ENCODE measurements at regions not wholly inside any gene's neighbourhood (a gene's known extent, or its start where the extent isn't known, plus 50 kb on each side); places are given as distances from the start of the nearest gene placed in this dataset.

DNA sequence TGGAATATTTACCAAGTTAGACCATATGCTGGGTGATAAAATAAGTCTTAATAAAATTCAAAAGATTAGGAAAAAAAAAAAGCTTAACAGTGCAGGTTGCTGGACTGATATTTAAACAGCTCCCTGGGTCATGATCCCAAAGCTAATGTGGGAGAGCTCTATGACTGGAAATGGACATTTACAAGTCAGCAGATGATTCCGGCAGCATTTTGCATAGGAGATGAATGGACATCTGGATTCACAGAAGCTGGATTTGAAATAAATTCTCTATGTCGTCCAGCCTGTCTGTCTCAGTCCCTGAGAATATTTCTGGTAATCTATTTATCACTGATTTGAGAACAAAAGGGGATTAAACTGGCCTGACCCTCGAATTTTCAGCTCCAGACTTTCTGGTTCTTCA lies 52.3 kb upstream of the KLHL25 start:
- intact Hi-C loops (cut with micrococcal nuclease), result no loop called here

DNA sequence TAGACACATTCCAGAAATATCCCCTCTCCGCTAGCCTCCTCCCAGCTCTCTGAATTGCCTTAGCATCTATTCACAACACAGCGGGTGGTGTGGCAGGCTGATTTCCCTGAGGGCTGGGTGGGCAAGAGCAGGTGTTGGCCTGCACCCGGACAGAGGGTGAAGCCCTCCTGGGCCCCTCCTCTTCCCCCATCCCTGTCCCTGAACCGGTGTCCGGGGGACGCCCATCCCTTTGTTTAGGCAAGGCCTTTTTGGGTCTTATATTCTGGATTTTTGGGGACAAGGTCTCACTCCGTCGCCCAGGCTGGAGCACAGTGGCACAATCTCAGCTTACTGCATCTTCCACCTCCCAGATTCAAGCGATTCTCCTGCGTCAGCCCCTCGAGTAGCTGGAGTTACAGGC lies 55.2 kb upstream of the KLHL25 start:
- intact Hi-C loops (cut with micrococcal nuclease), result loop anchor here (10.0 kb wide), 3 partner anchors 375 to 1755 kb away; no protein-coding TSS in a partner anchor

DNA sequence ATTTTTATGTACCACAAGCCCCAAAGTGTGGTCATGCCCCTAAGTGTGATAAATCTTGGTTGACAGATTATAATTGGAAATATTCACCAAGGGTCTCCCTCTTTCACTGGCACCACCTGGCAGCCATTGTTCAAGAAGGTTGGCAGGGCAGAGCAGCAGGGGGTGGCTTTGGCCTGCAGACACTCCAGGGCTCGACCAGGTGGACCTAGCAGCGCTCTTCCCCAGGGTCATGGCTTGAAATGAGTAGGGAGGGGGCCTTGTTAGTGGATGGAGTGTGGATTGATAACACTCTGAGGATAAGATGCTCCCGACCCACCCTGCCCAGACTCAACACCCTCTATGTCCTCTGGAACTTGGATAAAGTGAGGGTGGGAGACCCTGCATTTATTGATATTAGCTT lies 58.2 kb upstream of the KLHL25 start:
- intact Hi-C loops (cut with micrococcal nuclease), result loop anchor here (10.0 kb wide), 3 partner anchors 372 to 1752 kb away; no protein-coding TSS in a partner anchor

DNA sequence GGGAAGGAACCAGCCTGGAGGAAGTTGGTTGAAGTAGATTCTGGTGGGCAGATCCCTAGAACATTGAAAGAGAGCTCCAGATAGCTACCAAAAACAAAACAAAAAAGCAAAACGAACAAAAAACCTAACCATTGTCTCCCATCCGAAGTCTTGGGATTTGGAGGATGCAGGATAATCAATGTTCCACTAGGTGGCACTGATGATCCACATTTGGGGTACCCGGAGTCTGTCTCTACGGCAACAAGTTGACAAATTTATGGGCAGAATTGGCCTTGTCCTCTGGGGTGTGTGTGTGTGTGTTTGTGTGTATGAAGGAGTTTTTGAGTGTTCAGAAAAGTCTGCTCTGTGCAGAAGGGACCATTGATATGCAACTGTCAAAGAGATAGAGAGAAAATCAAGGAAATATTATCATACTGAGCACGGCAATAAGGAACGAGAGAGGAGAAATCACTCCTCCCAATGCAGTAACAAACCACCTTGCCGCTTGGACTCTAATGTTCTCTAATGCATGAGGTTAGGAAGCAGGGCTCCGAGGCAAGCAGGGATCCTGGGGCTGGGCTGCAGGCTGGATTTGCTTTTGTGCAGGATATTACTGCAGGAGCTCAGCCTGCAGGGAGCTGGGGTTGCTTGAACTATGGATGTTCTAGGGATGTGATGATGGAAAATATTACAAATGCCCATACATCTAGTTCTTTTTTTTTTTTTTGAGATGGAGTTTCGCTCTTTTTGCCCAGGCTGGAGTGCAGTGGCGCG lies 59.8 kb upstream of the KLHL25 start:
- intact Hi-C loops (cut with micrococcal nuclease), result loop anchor here (10.0 kb wide), 3 partner anchors 370 to 1750 kb away; no protein-coding TSS in a partner anchor

DNA sequence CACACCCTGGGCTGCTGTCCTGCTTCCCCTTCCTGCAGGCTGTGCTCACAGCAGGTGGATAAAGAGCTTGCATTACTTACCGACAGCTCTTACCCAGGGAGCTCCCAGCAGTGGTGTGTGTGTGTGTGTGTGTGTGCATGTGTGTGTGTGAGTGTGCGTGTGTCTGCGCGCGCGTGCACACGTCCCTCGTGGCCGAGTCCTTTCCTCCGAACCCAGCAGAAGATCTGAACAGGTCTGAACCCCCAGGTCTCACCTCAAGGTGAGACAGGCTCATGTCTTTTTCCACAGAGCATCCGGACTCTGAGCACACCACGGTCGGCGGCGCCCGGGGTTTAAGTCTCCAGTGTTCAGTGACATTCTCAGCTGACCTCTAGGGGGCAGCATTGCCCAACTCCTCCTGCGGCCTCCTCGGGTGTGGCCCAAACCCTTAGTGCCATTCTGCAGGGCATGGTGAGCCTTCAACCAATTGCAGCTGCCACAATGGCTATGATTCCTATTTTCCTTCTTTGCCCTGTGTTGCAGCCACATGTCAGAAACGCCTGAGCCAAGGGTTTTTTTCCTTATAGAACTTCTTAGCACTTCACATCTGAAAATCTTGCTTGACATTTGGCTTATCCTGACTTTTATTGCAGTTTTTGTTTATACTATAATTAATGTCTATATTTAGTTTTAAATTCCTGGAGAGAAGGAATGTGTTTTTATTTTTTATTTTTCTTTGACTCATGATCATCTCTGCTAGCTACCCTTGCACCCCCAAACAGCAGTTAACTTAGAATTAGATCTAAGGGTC lies 64.1 kb upstream of the KLHL25 start:
- intact Hi-C loops (cut with micrococcal nuclease), result loop anchor here (10.0 kb wide), 3 partner anchors 366 to 1746 kb away; no protein-coding TSS in a partner anchor

DNA sequence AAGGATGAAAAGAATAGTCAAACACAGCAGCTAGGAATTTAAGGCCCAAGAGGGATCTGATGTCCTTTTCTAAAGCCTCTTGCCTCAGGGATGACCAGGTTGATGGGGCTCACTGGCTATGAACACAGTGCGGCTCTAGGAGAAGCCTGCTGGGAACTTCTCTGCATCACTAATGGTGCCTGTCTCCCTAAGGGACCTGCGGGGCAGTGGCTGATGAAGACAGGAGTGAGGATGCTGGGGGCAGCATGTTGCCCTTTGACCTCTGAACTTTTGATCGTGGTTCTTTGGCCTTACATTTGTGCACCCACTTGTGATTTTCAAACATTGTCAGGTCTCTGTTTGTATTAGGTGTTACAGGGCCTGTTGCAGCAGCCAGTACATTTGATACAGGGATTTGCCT lies 64.9 kb upstream of the KLHL25 start:
- intact Hi-C loops (cut with micrococcal nuclease), result loop anchor here (10.0 kb wide), 3 partner anchors 365 to 1745 kb away; no protein-coding TSS in a partner anchor

DNA sequence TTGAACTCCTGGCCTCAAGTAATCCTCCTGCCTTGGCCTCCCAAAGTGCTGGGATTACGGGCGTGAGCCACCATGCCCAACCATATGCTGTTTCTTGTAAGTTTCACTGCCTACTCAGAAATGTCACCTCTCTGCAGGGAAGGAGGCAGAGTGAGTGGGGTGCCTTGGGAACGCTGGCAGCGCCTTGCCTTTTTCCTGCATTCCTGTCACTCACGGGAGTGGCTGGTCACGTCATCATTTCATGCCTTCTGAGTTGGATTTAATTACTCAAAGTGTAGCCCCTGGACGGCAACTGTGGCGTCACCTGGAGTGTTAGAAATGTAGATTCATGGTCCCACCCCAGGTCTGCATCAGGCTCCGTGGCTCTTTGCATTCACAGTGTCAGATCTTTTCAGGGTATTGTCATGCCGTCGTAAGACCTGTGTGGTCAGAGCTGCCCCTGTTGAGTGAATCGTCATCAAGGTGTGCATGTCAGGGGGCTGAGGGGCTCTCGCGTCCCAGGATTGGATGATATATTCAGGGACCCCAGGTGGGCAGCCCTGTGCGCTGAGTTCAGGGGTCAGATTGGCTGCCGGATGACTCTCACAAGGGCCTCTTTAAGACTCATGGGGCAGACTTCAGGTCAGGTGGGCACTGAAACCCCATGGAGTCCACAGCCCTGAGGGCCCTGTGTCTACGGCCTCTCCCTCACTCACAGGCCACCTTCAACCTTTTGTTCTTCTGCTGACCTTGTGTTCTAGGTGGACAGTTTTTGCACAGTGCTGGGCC lies 65.9 kb upstream of the KLHL25 start:
- intact Hi-C loops (cut with micrococcal nuclease), result no loop called here

DNA sequence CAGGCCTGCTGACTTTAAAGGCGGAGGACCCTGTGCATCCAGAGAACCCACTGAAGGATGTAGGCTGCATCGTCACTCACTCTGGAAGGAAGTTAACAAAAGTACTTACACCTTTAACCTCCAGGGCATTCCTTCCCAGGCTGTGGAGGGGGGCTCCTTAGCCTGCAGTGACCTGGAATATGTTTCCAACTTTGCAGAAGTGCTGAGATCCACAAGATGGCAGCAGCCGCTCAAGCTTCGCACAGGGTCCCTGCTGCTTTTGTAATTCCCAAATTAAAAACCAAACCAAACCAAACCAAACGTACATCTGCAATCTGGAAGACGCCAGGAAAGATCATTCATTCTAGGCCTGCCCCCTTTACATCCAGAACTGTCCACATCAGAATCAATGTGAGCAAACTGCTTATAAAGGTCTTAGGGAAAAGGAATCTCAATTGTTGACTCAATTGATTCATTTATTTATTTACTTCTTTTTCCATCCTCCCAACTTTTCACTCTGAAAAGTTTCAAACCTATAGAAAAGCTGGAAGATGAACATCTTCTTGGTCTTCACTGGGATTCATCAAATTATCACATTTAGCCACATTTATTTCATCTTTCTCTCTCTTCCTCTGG lies 70.5 kb upstream of the KLHL25 start:
- intact Hi-C loops (cut with micrococcal nuclease), result no loop called here

DNA sequence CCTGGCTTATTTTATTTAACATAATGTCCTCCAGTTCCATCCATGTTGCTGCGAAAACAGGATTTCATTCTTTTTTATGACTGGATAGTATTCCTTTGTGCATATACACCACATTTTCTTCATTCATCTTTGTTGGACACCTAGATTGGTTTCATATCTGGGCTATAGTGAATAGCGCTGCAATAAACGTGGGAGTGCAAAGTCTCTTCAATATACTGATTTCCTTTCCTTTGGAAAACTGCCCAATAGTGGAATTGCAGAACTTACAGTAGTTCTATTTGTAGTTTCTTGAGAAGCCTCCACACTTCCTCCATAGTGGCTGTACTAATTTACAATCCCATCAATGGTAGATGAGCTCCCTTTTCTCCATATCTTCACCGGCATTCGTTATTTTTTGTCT lies 72.5 kb upstream of the KLHL25 start:
- intact Hi-C loops (cut with micrococcal nuclease), result no loop called here

DNA sequence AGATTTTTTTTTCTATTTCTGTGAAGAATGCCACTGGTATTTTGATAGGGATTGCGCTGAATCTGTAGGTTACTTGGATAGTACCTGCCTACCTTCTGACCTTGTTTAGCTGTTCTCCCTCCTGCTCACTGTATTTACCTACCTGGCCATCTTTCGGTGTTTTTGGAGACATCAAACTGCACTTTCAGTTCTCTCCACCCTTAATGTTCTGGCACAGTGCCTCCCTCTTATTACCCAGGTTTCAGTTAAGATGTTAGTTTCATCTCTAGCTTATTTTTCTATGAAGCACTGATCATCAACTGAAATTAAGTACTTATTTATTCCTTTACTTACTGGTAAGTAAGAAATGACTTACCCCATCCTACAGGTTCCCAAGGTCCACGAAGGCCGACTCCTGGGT lies 74.4 kb upstream of the KLHL25 start:
- intact Hi-C loops (cut with micrococcal nuclease), result no loop called here

DNA sequence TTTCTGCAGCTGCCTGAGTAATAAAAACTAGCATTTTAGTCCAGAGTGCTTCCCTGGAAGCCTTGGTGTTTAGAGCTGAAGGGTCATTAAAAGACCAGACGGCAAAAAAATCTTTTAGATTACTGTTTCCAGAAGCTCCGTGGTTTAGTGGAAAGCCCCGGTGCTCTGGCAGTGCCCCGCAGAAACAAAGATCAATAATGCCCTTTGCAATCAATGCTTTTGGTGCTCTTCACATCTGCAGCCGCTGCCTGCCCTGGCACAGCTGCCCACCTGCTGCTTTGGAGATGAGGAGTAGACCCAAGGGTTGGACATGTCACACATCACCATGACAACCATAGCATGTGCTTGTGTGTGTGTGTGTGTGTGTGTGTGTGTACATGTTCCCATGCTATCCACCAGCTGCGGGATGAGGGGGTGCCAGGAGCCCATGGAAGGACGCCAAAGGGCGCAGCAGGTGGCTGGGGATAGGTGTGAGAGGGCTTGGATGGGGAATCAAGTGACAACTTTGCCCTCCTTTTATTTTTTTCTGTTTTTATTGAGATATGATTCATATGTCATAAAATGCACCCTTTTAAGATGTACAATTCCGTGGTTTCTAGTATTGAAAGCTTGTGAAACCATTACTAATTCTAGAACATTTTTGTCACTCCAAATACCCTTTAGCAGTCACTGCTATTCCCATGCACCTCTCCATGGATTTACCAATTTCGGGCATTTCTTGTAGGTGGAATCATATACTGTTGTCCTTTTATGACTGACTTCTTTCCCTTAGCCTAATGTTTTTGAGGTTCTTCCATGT lies 75.7 kb upstream of the KLHL25 start:
- intact Hi-C loops (cut with micrococcal nuclease), result no loop called here

DNA sequence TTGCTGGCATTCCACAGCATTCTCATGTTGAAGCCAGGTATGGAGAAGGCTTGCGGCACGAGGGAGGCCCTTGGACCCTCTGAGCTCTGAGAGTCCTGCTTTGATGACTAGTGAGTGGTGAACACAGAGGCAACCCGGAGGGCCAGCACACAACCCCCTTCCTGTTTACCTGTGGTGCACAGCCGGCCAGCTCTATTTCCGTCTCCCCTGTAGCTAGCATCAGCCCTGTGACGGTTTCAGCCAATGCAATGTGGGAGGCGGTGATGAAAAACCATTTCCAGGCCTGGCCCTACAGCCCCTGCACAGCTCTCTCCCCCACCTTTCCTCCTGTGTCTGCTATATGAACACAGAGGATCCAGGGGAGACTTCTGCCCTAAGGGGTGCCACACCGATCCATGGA lies 76.8 kb upstream of the KLHL25 start:
- intact Hi-C loops (cut with micrococcal nuclease), result no loop called here

DNA sequence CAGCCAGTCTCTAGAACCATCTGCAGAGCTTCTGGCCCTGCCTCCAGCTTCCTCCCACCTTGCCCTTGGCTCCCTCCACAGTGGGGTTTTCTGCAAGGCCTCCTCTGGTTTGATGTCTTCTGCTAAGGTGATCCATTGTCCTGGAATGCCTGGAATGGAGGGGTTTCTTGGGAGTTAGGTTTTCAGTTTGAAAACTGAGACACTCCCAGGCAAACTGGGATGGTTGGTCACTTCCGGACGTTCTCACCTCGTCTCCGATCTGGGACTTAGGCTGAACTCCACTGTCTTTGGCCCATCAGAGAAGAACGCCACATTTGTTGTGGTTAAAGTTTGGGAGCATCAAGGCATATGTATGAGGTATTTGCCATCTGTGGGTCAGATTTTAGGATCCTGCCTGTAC lies 77.4 kb upstream of the KLHL25 start:
- intact Hi-C loops (cut with micrococcal nuclease), result no loop called here

DNA sequence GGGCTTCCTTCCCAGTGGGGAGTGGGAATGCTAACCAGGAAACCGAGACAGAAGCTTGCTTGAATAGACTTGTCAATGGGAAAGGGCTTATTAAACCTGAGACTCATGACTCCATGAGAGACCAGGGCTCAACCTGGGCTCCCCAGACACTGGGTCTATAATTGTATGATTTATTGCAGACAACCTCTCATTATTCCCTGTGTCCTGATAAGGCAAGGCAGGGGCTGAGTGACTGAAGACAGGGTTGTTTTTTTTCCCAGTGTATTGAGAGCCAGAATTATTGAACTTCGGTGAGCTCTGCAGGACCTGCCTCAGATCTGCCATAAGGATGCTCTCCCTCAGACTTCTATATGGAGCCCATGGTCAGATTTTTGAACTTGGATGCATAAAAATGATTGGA lies 79.5 kb upstream of the KLHL25 start:
- intact Hi-C loops (cut with micrococcal nuclease), result no loop called here

DNA sequence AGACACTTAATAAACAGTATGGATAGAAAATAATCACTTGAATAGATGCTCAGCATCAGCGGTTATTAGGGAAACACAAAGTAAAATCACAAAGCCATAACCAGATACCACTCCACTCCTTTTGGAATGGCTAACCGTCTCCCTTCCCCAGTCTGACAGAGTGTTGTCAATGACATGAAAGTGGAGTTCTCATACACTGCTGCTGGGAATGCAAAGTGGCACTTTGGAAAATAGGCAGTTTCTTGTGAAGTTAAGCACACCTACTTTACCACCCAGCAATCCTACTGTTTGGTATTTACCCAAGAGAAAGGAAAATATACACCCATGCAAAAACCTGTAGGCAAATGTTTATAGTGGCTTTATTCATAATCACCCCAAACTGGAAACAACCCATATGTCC lies 81.0 kb upstream of the KLHL25 start:
- intact Hi-C loops (cut with micrococcal nuclease), result no loop called here

DNA sequence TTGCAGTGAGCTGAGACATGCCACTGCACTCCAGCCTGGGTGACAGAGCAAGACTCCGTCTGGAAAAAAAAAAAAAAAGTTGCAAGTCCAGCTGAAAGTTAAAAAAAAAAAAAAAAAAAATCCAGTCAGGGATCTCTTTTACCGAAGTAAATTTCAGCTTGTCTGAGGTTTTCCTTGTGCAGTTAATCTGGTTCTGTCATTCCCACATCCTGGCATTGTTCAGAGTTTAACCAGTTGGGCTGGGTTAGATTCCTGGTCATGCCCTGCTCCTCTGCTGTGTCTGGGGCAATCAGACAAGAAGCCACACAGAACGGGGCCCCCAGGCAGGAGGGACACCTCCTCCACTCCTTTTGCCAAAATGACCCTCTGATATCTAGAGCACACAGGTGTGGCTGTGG lies 84.1 kb upstream of the KLHL25 start:
- intact Hi-C loops (cut with micrococcal nuclease), result no loop called here

DNA sequence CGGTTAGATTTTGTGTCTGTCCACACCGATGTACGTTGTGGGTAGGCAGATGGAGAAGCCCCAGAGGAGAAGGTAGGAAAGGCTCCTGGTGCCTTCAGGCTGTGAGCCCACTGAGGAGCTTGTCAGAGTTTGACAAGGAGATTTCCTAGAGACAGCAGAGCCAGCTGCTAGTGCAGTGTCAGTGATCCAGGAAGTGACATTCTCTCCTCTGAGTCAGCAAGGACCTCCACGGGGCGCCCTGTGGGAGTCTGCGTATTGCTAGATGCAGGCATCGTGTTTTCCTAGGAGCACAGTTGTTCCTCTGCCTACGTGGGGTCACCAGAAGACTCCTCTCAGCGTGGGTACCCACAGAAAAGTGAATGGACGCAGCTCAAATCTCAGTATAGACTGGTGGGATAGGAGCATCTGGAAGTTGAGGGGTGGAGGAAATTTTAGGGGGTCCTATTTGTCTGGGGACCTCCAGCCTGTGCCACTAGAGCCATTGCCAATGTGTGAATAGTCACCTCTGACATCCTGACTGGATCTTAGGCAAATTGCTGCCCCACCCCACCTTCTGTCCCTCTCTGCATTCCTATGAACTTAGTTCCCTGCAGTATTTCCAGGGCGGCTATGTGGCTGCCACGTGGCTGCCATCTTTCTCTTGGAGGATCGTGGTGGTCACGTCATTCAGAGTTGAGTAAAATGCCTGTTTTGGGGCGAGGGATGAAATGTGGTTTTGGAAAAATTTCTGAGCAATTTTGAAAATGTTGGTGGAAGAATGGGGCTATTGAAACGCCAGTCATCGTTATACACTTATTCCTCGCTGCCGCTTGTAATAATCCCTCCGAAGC lies 84.8 kb upstream of the KLHL25 start:
- intact Hi-C loops (cut with micrococcal nuclease), result no loop called here

DNA sequence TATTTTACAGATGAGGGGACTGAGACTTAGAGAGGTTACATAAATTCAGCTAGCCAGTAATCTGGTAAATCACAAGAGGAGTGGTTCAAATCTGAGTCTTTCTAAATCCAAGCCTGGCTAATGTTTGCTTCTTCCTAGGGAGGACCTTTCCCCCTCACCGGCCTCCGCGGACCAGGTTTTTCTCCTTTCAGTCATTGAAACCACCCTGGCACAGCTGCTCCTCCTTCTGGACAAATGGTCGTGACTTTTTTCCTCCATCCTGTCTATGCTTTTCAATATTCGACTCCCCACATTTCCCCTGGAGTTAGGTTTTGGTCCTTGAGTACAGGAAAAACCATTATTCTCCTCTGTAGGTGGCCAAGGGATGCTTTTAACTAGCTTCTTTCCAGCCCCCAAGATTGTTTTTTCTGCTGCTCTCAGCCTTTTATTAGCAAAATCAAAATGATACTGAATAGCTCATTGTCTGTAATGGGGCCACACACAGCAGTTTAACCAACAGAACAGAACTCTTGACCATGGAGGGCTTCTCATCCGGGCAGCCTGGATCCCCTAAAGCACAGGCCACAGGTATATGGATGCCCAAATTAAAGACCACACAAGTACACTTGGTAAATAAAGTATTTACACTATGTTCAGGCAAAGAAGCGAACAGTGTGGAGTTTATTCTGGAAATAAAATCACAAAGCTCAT lies 85.9 kb upstream of the KLHL25 start:
- intact Hi-C loops (cut with micrococcal nuclease), result no loop called here

DNA sequence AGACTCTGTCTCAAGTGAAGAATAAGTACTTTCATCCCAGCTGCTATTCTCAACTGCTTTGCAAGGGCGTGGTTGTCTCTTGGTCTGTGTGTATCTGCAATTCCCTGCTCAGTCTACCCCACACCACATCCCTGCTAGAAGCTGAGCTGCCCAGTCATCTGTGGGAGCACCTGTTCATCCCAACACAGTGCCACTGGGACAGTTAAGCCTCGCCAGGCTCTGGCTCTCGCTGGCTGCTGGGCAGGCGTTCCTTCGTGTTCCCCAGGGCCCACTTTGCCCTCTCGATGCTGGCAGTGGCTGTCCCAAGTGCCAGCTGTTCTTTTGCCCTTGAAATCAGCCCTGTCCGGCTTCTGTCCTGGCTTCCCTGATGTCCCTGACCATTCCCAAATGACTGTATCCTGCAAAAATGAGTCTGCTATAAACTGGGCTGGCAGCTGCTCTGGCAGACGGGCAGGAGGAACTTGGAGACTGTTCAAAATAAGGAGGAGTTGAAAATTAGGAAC lies 91.6 kb upstream of the KLHL25 start:
- intact Hi-C loops (cut with micrococcal nuclease), result no loop called here
